Keratinocyte (primary cell): ENCODE measurements at regions not wholly inside any gene's neighbourhood (a gene's known extent, or its start where the extent isn't known, plus 50 kb on each side); places are given as distances from the start of the nearest gene placed in this dataset.

Source experiments
- CTCF ChIP-seq, 3 experiments: IDR thresholded peaks in 1 of 3; conservative IDR thresholded peaks in 1 of 3; optimal IDR thresholded peaks in 1 of 3; 2 replicates in 2 of 3; 3 replicates in 1 of 3; pipeline versions ENCODE3 to v1.5.1; 2011; ENCODE audit warnings: low read length in 3 of 3, mild to moderate bottlenecking in 3 of 3, moderate library complexity in 2 of 3, control low read depth in 1 of 3, inconsistent platforms in 1 of 3; ENCODE audit not compliant: insufficient read depth in 2 of 3; ENCODE audit errors: extremely low read depth in 1 of 3
- EZH2 ChIP-seq: IDR thresholded peaks from one replicate; pipeline ENCODE4 v1.6.1; 2012; ENCODE audit warnings: inconsistent platforms, mild to moderate bottlenecking, low read length, moderate library complexity

- no peak for TF ChIP-seq CTCF (optimal IDR thresholded peaks at IDR 0.05 in 1 of 3, IDR thresholded peaks at IDR 0.05 in 1 of 3, conservative IDR thresholded peaks at IDR 0.05 in 1 of 3; ENCODE audit: extremely low read depth in 1 of 3, insufficient read depth in 2 of 3, low read length in 3 of 3)
- no peak for TF ChIP-seq EZH2
Observed at GRCh38 chr7:101729241-101729883, 88.1 kb upstream of the CUX1 start.
